Osteocyte (in vitro differentiated cells): ENCODE measurements at regions not wholly inside any gene's neighbourhood (a gene's known extent, or its start where the extent isn't known, plus 50 kb on each side); places are given as distances from the start of the nearest gene placed in this dataset.

Source experiments
- DNase-seq: peaks from one replicate; pipeline ENCODE4 v3.0.0; 2021; ENCODE audit warnings: mixed read lengths; ENCODE audit not compliant: unreplicated experiment; ENCODE audit errors: extremely low spot score
- H3K27ac Mint-ChIP-seq: one replicate; pipeline ENCODE4 v1.8.0; 2021; ENCODE audit warnings: mild to moderate bottlenecking, mixed read lengths; ENCODE audit not compliant: unreplicated experiment
- H3K27me3 Mint-ChIP-seq: one replicate; pipeline ENCODE4 v1.8.0; 2021; ENCODE audit warnings: mixed read lengths; ENCODE audit not compliant: unreplicated experiment
- H3K36me3 Mint-ChIP-seq: one replicate; pipeline ENCODE4 v1.8.0; 2021; ENCODE audit warnings: mixed read lengths; ENCODE audit not compliant: unreplicated experiment
- H3K4me1 Mint-ChIP-seq: one replicate; pipeline ENCODE4 v1.8.0; 2021; ENCODE audit warnings: mixed read lengths; ENCODE audit not compliant: unreplicated experiment
- H3K4me3 Mint-ChIP-seq: one replicate; pipeline ENCODE4 v1.8.0; 2021; ENCODE audit warnings: mild to moderate bottlenecking, moderate library complexity, mixed read lengths; ENCODE audit not compliant: unreplicated experiment
- H3K9me3 Mint-ChIP-seq: one replicate; pipeline ENCODE4 v1.8.0; 2021; ENCODE audit warnings: mixed read lengths; ENCODE audit not compliant: unreplicated experiment
- CTCF ChIP-seq: fragments of 200-600 bp; sonication (generic); IDR thresholded peaks from 2 replicates; pipeline ENCODE4 v1.5.0; 2021; ENCODE audit warnings: antibody characterized with exemption, mild to moderate bottlenecking, moderate library complexity

GRCh38 chr11:70908223-70908622 is 344.2 kb downstream of the SHANK2 start:
- no peaks in the 10 kb centered on the region for H3K4me1 Mint-ChIP-seq
- no peak overlapping the region for H3K27ac Mint-ChIP-seq
- H3K4me3 Mint-ChIP-seq, result no peak overlapping the region
- no peak for DNase-seq
- no peak for TF ChIP-seq CTCF
- peaks cover 20% of the 10 kb centered on the region for H3K9me3 Mint-ChIP-seq
- no peaks in the 10 kb centered on the region for H3K36me3 Mint-ChIP-seq
- peaks cover 6% of the 10 kb centered on the region for H3K27me3 Mint-ChIP-seq

- TF ChIP-seq CTCF, result no peak
- H3K4me1 Mint-ChIP-seq, result no peaks in the 10 kb centered on the region
- H3K4me3 Mint-ChIP-seq, result no peak overlapping the region
- H3K36me3 Mint-ChIP-seq, result no peaks in the 10 kb centered on the region
- H3K9me3 Mint-ChIP-seq, result peaks cover 8% of the 10 kb centered on the region
- DNase-seq, result no peak
- H3K27ac Mint-ChIP-seq, result no peak overlapping the region
- peaks cover 9% of the 10 kb centered on the region for H3K27me3 Mint-ChIP-seq
Measured at GRCh38 chr11:70910835-70911234, 341.5 kb downstream of the SHANK2 start.

GRCh38 chr11:70912226-70912840 is 340.0 kb downstream of the SHANK2 start:
- Mint-ChIP-seq H3K4me1 (no peaks in the 10 kb centered on the region), H3K27ac (no peak overlapping the region), H3K4me3 (no peak overlapping the region), H3K27me3 (peaks cover 9% of the 10 kb centered on the region), H3K36me3 (no peaks in the 10 kb centered on the region), H3K9me3 (peaks cover 7% of the 10 kb centered on the region)
- TF ChIP-seq CTCF, result no peak
- DNase-seq, result no peak

- Mint-ChIP-seq H3K27ac (no peak overlapping the region), H3K27me3 (peaks cover 9% of the 10 kb centered on the region), H3K4me1 (no peaks in the 10 kb centered on the region), H3K36me3 (no peaks in the 10 kb centered on the region), H3K9me3 (peaks cover 5% of the 10 kb centered on the region), H3K4me3 (no peak overlapping the region)
- TF ChIP-seq CTCF, result no peak
- no peak for DNase-seq
Measured at GRCh38 chr11:70913715-70914231, 338.6 kb downstream of the SHANK2 start.

GRCh38 chr11:70914496-70914895 is 337.9 kb downstream of the SHANK2 start:
- no peaks in the 10 kb centered on the region for H3K36me3 Mint-ChIP-seq
- peaks cover 9% of the 10 kb centered on the region for H3K27me3 Mint-ChIP-seq
- no peaks in the 10 kb centered on the region for H3K4me1 Mint-ChIP-seq
- no peak overlapping the region for H3K4me3 Mint-ChIP-seq
- H3K27ac Mint-ChIP-seq, result no peak overlapping the region
- TF ChIP-seq CTCF, result no peak
- no peaks in the 10 kb centered on the region for H3K9me3 Mint-ChIP-seq
- DNase-seq, result no peak
